GM19397 (cell line): ENCODE measurements at regions not wholly inside any gene's neighbourhood (a gene's known extent, or its start where the extent isn't known, plus 50 kb on each side); places are given as distances from the start of the nearest gene placed in this dataset.
A peak's percentile ranks its signal among the peaks of the same experiment; 100 is the strongest.

ENCODE experiments used
- ATAC-seq: cut with Tn5 transposase; IDR thresholded peaks from one replicate; pipeline ENCODE4 v1.9.1; 2021; ENCODE audit warnings: mild to moderate bottlenecking, moderate library complexity; ENCODE audit not compliant: unreplicated experiment

GRCh38 chr2:221100467-221101089 lies 471.5 kb downstream of the EPHA4 start:
- no peak for ATAC-seq

DNA sequence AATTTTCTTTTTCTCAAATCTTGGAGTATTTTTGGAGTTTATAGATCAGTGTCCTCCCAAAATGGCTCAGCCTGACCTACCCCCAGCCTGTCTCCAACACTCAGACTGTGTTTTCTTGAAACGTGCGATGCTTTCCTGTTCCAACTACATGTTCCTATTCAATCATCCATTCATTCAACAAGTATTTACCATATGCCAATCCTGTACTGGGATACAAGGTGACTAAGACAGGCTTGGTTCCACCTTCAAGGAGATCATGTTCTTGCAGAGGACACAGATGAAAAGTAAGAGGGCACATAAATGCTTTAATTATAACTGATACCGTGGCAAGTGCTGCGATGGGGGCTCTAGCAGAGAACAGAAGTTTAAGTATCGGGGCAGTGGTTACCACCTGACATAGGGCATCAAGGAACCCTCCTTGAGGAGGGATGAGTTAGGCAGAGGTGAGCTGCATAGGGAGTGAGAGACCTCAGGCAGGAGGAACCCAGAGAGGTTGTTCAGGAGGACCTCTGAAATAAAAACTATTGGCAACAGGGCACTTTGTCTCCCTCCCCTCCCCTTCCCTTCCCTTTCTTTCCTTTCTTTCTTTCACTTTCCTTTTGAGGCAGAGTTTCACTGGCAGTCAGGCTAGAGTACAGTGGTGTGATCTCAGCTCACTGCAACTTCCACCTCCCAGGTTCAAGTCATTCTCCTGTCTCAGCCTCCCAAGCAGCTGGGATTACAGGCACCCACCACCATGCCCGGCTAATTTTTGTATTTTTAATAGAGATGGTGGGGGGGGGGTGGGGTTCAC lies 469.0 kb downstream of the EPHA4 start:
- peak; percentile 71 for ATAC-seq

DNA sequence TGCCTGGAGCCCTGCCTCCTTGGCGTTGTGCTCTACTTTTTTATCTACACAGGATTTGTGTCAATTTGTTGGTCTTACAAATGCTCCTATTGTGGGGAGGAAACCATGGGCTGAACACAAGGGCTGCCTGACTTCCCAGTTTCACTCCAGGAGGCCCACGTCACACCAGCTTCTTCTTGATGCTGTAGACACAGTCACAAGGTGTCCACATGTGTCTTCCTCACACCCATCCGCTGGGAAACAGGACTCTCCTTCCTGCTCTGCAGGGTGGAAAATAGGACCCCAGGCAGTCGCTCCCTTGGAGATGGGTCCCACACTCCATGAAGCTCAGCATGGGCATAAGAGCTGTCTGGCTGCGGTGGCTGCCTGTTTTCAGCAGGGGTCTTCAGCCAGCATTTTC lies 468.2 kb downstream of the EPHA4 start:
- no peak for ATAC-seq

DNA sequence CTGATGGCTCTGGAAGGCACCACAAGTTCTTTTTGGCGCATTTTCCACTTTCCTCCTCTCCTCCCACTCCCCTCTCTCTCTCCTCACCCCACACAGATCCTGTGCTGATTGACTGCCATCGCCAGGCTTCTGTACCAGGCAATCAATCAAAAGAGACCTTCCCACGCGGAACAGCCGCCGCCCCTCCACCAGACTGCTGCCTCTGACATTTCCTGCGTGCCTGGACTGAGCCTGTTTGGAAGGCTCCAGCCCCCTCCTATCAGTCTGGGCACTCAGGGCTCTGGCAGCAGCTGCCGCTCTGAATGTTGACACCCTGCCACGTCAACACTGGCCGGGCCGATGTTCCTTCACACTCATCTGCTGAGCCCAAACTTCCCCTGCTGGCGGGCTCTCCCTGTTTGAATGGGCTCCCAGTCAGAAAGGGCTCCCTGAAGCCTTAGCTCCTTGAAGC lies 467.7 kb downstream of the EPHA4 start:
- ATAC-seq, result no peak

DNA sequence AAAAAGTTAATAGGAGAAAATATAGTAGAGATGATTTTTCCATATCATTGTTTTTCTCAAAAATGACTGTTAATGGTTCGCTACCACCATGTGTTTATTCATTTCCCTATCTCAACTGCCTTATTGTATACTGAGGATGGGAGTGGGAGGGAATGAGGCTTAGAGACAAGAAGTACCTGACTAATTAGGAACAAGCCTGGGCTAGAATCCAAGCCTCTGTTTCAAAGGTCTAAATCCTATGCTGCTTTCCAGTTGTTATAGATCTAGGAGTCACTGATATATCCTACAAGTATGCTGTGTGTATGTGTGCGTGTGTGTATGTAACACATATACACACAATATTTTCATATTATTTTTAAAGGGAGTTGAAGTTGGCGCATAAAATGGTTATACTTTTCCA lies 465.9 kb downstream of the EPHA4 start:
- ATAC-seq, result no peak

DNA sequence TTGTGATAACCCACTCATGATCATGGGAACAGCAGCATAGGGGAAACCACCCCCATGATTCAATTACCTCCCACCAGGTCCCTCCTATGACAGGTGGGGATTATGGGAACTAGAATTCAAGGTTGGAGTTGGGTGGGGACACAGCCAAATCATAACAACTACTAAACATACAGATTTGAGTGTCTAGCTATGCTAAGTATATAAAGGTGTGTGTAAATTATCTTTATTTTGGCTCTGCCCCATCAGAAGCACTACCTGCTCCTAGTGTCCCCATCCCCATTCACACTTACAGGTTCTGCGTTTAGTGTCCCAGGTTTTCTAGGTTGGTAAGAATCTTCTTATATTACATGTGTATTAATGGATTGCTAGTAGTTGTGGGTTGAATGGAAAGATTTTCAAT lies 464.7 kb downstream of the EPHA4 start:
- no peak for ATAC-seq

DNA sequence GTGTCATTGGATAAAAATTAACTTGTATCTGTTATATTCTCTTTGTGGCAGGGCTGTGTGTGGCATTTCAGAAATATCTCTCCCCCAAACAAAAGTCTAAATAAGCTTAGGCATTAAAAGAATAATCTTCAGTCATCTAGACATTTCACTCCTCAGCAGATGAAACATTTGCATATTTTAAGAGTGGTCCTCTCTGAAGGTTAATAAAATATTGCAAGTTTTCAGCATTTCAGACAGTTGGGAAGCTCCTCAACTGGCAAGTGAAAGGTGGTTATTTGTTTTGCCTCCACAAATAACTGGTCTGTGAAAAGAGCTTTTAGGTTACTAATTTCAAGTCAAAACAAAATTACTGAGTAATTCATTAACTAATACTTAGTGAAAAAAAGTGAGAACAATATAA lies 462.6 kb downstream of the EPHA4 start:
- peak; percentile 79 for ATAC-seq

GRCh38 chr2:221111739-221112138 lies 460.4 kb downstream of the EPHA4 start:
- no peak for ATAC-seq

- ATAC-seq, result no peak
These were observed 459.4 kb downstream of the EPHA4 start for GRCh38 chr2:221112744-221113143.

GRCh38 chr2:221115944-221116343 lies 456.2 kb downstream of the EPHA4 start:
- ATAC-seq, result no peak

- ATAC-seq, result peak; percentile 76
These were observed 451.5 kb downstream of the EPHA4 start for GRCh38 chr2:221120643-221121042.

GRCh38 chr2:221123396-221123795 lies 448.7 kb downstream of the EPHA4 start:
- no peak for ATAC-seq

DNA sequence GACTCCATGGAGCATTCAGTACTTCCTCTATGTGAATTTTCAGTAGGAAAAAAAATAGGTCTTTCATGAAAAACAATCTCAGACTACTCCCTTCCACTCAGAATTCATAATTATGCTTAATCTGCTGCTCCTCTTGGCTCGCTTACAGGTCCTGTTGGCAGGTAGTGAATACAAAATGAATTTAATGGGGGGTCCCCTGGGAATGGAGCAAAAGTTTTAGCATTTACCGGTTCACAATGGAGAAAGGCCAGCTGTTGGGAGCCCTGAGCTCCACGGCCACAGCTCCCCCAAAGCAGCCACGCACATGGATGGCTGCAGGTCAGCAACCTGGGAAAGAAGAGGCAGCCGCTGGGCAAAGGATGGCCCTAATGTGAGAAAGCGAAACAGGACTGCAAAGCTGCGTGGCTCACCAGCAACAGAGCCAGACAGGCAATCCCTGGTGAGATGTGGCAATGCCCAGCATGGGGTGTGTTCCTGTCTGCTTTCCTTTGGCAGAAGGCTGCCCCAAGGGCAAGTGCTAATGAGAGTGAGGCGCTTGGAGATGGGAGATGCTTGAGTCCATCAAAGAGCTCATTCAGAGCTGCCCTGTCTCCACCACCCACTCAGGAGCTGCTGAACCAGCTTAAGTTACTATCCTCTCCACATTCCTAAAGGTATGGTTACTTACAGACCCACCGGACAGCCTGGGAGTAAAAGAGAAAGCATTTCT lies 447.4 kb downstream of the EPHA4 start:
- no peak for ATAC-seq

- no peak for ATAC-seq
These were observed 446.4 kb downstream of the EPHA4 start for GRCh38 chr2:221125691-221126090.

- ATAC-seq, result no peak
These were observed 442.4 kb downstream of the EPHA4 start for GRCh38 chr2:221129657-221130056.

GRCh38 chr2:221130431-221130830 lies 441.7 kb downstream of the EPHA4 start:
- ATAC-seq, result no peak

- ATAC-seq, result no peak
These were observed 438.2 kb downstream of the EPHA4 start for GRCh38 chr2:221133941-221134340.

DNA sequence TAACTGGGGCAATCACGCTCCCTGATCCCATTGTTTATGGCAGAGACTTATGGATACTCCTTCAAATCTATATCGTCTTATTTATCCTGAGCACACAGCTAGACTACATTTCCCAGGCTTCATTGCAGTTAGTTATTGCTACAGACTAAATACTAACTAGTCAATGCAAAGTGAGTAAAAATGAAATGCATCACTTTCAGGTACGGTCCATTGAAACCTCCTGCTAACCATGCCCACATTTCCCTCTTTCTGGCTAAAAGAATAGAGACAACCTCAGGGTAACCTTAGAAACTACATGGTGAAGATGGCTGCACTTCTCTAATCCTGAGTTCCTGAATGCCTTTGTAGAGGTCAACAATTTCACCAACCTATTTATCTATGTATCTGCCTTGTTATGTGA lies 437.4 kb downstream of the EPHA4 start:
- peak; percentile 36 for ATAC-seq

DNA sequence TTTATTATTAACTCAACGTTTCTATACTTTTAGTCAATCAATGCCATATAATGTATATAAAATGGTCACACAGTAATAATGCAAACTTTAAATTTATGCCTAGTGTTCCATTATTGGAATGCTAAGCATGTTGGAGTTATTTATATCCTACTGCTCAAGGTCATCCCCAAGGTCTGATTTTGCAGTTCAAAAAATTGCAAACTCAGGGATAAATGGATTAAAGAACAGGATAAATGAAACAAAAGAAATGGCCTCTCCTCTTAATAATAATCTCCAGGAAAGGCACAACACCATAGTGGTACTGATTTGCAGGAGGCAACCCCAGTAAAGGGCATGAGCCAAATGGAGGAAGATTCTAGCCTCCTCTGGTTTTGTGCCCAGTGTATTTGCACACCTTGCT lies 436.4 kb downstream of the EPHA4 start:
- no peak for ATAC-seq

DNA sequence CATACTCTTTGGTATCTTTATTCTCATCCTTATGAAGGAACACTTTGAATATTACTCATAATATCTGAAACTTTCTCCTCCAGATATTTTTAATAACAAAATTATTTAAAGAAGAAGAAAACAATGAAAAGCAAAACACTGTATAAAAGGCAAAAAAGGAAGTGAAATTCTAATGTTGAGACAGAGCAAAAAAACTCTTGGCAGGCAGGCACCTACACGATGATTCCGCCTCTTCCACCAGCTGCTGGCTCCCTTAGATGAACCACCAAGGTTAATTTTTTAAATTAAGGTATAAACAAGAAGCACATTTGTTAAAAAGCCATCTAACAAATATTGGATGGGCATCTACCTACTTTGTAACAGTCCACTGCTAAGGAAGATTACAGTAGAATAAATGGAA lies 434.7 kb downstream of the EPHA4 start:
- no peak for ATAC-seq

DNA sequence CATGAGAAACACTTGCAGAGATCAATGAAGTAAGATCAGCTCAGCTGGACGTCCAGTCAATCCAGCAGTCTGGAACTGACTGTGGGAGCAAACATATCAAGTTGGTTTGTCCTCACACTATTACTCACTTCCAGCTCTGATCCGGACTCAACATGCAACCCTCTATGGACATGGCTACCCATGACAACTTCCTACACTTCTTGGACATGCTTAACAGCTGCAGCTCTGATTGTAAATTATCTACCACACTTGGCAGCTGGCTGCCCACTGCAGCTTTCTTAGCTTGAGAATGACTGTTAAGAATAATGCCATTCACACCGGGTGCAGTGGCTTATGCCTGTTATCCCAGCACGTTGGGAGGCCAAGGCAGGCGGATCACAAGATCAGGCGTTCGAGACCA lies 429.8 kb downstream of the EPHA4 start:
- ATAC-seq, result no peak

- ATAC-seq, result no peak
These were observed 428.9 kb downstream of the EPHA4 start for GRCh38 chr2:221143231-221143630.
